GM18858 (cell line): ENCODE measurements at regions not wholly inside any gene's neighbourhood (a gene's known extent, or its start where the extent isn't known, plus 50 kb on each side); places are given as distances from the start of the nearest gene placed in this dataset.
"Not testable (repeated sequence)": the region's sequence is repeated elsewhere in the genome, so short reads cannot be mapped to it uniquely, and the experiment has no call there.

ENCODE experiments used
- ATAC-seq: cut with Tn5 transposase; IDR thresholded peaks from one replicate; pipeline ENCODE4 v1.9.1; 2021; ENCODE audit not compliant: unreplicated experiment

- no peak for ATAC-seq
Observed at GRCh38 chr16:79379095-79379494, 221.4 kb downstream of the MAF start.

DNA sequence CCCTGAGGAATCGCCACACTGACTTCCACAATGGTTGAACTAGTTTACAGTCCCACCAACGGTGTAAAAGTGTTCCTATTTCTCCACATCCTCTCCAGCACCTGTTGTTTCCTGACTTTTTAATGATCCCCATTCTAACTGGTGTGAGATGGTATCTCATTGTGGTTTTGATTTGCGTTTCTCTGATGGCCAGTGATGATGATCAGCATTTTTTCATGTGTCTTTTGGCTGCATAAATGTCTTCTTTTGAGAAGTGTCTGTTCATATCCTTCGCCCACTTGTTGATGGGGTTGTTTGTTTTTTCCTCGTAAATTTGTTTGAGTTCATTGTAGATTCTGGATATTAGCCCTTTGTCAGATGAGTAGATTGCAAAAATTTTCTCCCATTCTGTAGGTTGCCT, 223.5 kb downstream of the MAF start:
- ATAC-seq: not testable (repeated sequence)

DNA sequence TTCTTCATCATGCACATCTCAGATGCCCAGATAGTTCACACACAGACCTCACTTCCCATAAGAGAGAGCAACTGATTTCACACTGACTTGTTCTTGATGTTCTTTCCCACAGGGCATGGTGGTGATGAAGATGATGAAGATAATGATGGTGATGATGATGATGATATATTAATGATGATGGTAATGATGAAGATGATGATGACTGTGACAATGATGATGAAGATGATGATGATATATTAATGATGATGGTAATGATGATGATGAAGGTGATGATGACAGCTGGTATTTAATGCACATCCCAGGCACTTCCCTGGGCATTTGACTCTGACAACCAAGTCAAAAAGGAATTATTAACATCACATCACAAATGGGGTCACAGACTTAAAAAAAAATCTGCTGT, 225.2 kb downstream of the MAF start:
- no peak for ATAC-seq

GRCh38 chr16:79372503-79373184, 227.9 kb downstream of the MAF start:
- ATAC-seq: no peak

DNA sequence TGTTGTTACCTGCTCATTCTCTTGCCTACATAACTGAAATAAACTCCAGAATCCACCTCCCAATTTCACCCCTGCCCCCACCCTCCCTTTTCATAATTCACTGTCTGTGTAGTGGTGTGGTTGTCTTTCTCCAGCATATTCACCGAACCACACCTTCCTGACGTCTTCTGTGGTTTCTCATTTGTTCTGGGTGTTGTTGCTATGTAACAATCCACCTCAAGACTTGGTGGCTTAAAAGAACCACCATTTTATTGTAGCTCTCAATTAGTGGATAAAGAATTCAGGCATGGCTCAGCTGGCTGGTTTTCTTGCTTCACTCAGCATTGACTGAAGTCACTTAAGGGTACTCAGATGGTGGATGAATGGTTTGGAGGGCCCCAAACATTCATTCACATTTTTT, 229.8 kb downstream of the MAF start:
- ATAC-seq: no peak

- ATAC-seq: no peak
Observed at GRCh38 chr16:79369796-79370195, 230.7 kb downstream of the MAF start.

DNA sequence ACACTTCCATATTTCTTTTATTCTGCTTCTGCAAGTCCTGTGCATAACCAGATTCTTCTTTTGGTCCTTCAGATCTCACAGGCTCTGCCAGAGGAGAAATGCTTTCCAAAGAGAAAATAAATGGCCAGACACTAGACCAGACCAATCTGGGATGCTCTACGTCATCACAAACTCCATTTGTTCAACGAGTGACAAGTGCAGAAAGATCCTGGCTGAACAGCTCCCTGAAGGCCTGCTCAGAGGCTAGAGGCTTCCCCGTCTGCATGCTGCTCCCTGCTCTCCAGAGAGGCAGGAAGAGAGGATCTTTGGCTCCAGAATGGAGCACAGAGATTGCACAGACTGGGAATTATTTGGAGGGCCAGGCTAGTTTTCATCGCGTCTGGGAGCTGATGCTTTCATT, 232.7 kb downstream of the MAF start:
- no peak for ATAC-seq

DNA sequence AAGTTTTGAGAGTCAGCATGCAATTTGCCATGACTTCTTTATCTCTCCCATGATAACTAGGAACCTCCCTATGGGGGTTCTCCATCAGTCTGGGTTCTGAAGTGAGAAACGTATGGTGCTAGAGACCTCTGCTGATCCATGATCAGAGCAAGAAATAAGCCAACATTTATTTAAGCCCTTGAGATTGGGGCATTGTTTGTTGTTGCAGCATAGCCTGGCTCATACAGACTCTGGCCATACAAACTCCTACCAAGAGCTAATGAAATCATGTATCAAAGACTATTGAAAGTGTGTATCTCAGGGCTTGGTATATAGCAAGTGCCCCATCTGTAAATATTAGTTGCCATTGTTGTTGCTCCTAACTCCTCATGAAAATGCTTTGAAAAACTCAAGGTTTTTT, 233.9 kb downstream of the MAF start:
- no peak for ATAC-seq

DNA sequence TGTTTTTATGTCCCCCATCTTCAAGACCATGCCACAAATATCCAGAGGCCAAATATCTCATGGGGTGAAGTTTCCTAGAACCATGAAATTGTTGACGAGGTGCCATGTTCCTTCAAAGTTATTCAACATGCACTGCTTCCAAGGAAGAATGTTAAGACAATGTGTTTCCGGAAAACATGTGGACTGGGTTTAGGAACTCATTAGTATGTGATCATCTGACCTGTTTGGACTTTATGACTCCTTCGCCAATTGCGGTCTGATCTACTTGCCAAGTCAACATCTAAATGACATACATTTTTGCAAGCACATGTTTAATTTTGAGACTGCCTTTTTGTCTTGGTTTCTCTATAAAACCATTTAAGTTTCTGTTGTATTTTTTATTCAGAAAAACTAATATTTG, 234.8 kb downstream of the MAF start:
- ATAC-seq: no peak

- no peak for ATAC-seq
Observed at GRCh38 chr16:79363484-79363883, 237.1 kb downstream of the MAF start.

DNA sequence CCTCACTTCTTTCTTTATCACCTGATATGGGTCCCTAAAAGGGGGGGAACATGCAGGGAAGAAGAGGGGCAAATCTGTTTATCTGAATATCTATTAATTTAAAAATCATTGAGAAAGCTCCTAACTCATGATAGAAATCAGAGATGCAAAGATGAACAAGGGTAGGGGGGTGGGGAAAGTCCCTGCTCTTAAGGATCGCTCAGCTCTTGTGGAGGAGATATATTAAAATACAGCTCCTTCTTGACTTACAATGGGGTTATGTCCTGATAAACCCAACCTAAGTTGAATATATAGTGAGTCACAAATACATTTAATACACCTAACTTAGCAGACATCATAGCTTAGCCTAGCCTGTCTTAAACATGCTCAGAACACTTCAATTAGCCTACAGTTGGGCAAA, 237.5 kb downstream of the MAF start:
- no peak for ATAC-seq

- ATAC-seq: no peak
Observed at GRCh38 chr16:79362300-79362970, 238.1 kb downstream of the MAF start.

DNA sequence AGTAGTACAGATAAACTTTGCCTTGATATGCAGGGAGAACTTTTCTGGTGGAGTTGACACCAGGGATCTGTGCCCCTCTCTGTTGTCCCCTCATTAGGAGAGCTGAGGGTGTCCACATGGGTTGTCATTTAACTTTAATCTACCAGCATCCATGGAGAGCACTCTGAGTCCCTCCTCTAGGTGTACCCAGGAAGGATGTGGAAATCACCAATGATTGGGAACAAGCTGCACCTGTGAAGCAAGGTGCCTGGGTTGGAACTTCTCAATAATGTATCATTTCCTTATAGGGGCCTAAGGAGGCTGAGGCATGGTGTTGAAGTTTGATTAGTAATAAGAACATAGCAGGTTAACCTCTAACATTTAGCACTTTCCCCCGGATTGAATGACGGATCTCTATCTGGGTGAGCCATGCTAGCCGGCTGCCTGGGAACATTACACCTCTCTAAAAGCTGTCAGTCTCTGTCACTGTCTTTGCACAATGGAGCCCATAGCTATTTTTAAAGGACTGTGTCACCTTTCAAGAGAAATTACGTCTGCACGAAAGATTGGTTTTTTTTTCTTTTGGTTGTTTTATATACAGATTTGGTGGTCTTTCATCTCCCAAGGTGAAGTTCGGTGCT, 239.3 kb downstream of the MAF start:
- ATAC-seq: no peak

DNA sequence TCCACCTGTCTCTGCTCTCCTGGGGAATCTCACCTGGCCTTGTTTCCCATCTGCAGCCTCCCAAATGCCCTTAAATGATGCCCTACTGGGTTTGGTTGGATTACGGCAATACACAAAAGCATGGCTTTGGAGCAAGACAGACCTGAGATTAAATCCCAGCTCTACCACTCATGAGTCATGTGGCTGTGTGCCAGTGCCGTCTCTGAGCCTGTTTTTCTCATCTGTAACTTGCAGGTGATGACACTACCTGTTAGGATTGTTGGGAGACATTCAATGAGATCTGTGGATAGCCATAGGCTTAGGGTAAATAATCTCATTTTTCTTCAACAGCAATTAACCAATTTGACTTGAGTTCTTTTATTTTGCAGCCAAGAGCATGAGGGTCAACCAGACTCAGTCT, 240.3 kb downstream of the MAF start:
- no peak for ATAC-seq

DNA sequence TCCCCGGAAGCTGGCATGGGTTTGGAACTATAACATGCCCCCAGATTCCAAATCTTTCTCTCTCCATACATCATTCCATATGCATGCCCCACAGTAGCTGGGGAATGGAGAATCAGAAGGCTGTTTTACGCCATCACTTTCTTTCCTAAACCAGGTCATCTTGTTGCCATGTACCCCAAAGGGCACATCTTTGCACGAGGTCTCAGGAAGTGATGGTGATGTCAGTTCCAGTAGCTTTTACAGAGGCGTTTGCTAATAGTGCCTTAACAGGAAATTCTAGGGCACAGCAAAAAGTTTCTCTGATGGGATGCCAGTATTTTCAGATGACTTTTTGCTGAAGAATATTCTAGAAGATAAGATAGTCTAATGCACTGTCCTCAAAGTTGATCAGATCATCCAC, 241.5 kb downstream of the MAF start:
- ATAC-seq: no peak

DNA sequence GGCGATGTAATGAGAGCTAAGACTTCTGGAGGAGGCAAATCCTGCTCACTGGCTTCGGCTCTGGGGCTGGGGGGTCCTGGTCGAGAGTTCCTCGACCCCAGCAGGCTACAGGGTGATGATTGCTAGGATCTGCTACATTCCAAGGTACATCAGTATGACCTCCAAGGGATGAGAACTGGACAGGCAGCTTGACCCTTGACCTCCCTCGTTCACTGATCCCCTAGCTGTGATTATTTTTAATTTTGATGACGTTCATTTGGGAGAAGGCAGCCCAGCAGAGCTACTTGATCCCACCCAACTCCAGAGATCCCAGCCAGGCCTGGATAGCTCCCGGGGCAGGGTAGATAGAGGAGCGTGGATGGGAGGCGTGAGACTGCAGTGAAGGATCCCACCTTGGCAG, 242.3 kb downstream of the MAF start:
- no peak for ATAC-seq

DNA sequence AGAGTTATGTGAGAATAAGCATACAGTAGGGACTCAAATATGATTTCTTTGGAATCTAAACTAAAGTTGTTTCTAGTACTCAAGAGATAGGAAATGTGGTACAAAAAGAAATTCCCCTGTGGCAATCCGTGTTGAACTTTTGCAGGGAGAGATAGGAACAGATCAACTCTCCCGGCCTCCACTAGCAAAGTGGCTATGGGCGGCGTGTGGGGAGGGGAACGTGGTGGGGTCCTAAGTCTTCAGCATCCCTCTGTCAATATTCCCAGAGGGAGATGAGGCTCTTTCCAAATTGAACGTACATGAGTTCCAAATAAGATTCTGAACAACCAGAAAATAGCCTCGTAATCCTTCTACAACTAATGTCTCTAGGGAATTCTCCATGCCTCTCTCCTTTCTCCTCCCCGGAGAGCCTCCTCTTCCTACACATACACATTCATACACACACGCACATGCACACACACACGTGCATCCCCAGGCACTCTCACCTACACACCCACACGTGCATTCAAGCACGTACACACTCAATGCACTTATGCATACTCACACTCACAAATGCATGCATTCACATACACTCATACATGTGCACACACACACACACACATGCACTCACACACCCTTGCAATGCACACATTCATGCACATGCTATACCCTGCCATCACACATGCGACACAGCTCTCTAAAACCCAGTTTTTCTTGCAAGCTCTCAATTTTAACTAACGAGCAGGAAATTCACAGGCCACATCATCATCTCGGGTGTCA, 244.8 kb downstream of the MAF start:
- ATAC-seq: no peak

- ATAC-seq: no peak
Observed at GRCh38 chr16:79351927-79352326, 248.6 kb downstream of the MAF start.

- no peak for ATAC-seq
Observed at GRCh38 chr16:79349803-79350202, 250.7 kb downstream of the MAF start.

DNA sequence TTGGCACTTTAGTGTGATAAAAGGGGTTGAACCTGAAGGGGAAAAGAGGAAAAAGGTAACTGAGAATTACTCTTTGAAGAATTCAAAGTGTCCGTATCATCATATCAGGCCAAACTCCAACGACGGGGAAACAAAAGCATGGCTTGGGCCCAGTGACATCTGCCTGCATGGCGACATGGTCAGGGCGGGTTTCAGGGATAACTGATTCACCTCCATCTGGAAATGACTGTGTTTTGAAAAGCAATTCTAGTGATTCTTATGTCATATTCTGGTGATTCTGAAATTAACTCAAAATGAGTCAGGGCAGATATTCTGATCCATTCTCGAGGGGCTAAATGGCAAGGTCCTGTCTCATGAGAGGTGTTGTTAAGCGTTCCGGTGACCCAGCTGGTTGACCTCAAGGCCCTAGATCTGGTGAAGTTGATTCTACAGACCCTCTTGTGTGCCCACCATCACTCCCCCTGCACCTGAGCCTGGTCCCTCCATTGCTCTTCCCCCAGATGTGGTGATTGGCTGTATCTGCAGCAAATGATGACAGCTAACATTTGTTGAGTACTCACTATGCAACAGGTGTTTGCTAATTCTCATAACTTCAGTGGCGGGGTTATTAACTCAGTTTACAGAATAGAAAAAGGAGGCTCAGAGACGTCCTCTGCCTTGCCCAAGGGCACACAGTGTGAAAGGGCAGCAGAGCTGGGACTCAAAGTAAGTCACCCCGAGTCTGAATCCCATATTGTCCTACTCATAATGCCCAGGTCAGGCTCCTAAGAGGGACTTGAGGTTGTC, 251.8 kb downstream of the MAF start:
- ATAC-seq: no peak

DNA sequence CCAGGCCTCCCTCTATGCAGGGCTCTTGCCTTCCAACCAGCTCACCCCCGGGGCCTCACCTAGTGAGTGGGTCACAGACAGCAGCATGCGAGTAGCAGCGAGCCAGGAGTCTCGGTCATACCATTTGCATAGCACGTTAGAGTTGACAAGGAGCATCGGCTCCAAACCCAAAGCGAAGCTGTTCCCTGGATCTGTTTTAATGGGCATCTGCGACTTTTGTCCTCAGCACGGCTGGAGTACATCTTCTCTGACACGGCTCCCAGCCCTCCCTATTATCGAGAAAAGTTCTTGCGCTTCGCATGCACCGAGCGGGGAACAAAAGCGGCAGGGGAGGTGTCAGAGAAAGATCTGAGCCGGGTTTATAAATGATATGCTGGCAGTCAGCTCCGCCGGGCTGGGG, 253.3 kb downstream of the MAF start:
- ATAC-seq: no peak
